ENCODE measurements at regions not wholly inside any gene's neighbourhood (a gene's known extent, or its start where the extent isn't known, plus 50 kb on each side); places are given as distances from the start of the nearest gene placed in this dataset.

DNA sequence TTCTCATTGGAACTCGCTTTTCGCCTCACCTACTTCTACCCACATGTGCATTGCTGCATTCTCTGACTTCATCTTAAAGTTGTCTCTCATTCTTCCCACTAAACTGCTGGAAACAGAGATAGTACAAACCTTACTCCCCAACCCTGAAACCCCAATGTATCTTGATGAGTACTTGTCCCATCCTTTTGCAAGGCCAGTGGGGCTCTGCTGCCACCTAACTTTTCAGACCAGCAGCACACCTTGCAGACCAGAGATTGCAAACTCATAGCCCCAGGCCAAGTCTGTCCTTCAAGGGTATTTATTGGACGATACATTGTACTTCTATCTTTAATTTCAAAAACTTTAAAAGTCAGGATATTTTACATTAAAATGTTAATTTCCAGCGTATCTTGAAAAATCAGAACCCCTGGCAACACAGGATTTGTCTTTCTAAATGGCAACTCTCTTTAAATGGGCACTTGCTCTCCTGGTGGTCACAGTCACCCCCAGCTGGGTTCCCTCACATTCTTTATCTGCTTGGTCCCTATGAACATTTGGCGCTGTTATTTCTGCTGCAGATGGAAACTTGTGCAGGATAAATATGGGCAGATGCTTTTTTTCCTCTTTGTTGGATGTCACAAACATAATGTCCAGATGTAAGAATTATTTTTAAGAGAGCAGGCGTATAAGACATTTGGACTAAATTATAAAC lies 83.9 kb downstream of the SOD2 start:
- H3K27ac ChIP-seq, result no peak overlapping the region
- H3K27me3 ChIP-seq, result no peaks in the 10 kb centered on the region
- no peak overlapping the region for H3K4me3 ChIP-seq
- H3K9me3 ChIP-seq (replicated peaks), result no peaks in the 10 kb centered on the region
- H3K36me3 ChIP-seq, result no peaks in the 10 kb centered on the region
- peak; percentile 31 to 46 for DNase-seq
- H3K4me1 ChIP-seq, result no peaks in the 10 kb centered on the region

- DNase-seq, result no peak
- H3K36me3 ChIP-seq, result no peaks in the 10 kb centered on the region
- no peak overlapping the region for H3K4me3 ChIP-seq
- H3K27ac ChIP-seq, result no peak overlapping the region
- no peaks in the 10 kb centered on the region for H3K9me3 ChIP-seq (replicated peaks)
- H3K27me3 ChIP-seq, result no peaks in the 10 kb centered on the region
- no peaks in the 10 kb centered on the region for H3K4me1 ChIP-seq
Observed at GRCh38 chr6:159606786-159607185, 86.3 kb downstream of the SOD2 start.

DNA sequence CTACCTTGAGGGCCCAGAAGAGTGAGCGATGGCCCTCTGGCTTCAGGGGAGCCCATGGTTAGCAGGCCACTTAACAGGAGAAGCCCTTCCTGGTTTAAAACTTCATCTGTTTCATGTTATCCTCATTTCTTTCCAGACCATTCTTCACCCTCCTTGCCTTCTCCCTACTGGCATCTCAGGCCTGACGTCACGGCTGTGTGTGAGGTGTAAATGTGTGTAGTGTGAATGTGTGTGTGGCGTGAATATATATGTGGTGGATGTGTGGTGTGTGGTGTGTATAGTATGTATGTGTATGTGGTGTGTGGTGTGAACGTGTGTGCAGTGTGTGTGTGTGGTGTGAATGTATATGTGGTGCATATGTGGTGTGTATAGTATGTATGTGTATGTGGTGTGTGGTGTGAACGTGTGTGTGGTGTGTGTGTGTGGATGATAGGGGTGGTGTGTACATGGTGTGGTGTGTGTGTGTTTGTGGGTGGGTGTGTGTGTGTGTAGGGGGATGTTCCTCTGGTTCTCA lies 88.5 kb downstream of the SOD2 start:
- no peaks in the 10 kb centered on the region for H3K27me3 ChIP-seq
- H3K9me3 ChIP-seq (replicated peaks), result no peaks in the 10 kb centered on the region
- no peak overlapping the region for H3K4me3 ChIP-seq
- H3K4me1 ChIP-seq, result no peaks in the 10 kb centered on the region
- H3K27ac ChIP-seq, result no peak overlapping the region
- no peaks in the 10 kb centered on the region for H3K36me3 ChIP-seq
- DNase-seq, result no peak

DNA sequence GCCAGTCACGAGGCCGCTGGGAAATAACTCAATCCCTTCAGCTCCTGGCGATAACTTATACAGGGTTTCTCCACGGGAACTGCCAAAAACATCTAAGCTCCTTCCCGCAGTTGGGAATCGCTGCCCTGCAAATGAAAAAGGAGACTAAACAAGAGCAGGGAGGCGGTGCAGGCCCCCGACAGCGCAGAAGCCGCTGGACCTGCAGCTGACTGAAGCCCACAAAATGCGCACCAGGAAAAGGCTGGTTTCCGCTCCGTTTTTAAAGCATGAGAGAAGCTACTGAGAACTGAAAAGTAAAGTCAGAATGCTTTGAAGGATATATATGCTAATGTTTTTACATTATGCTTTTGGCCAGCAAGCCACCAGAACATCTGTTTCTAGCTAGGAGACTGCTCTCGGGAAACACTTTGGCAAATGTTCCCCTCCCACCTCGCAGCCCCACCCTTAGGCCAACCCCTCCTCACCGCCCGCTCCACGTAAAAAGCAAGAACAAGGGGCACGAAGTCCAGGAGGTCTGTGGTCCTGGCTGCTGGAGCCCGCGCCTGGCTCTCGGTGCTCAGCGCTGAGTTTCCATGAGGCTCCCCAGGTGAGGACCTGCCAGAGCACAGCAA lies 90.5 kb downstream of the SOD2 start:
- Histone ChIP-seq H3K9me3 (replicated peaks) (no peaks in the 10 kb centered on the region), H3K4me3 (no peak overlapping the region), H3K4me1 (no peaks in the 10 kb centered on the region), H3K27me3 (no peaks in the 10 kb centered on the region), H3K36me3 (no peaks in the 10 kb centered on the region), H3K27ac (no peak overlapping the region)
- DNase-seq, result no peak

GRCh38 chr6:159601211-159601610 lies 91.8 kb downstream of the SOD2 start:
- H3K27me3 ChIP-seq, result no peaks in the 10 kb centered on the region
- no peak overlapping the region for H3K4me3 ChIP-seq
- H3K27ac ChIP-seq, result no peak overlapping the region
- no peak for DNase-seq
- no peaks in the 10 kb centered on the region for H3K4me1 ChIP-seq
- H3K36me3 ChIP-seq, result no peaks in the 10 kb centered on the region
- H3K9me3 ChIP-seq (replicated peaks), result no peaks in the 10 kb centered on the region

GRCh38 chr6:159595173-159595572 lies 97.9 kb downstream of the SOD2 start:
- Histone ChIP-seq H3K4me3 (no peak overlapping the region), H3K9me3 (replicated peaks) (no peaks in the 10 kb centered on the region), H3K4me1 (peaks cover 22% of the 10 kb centered on the region), H3K36me3 (no peaks in the 10 kb centered on the region), H3K27me3 (no peaks in the 10 kb centered on the region), H3K27ac (peak overlapping the region; percentile 92)
- DNase-seq, result peak in 1 of 2 experiments; percentile 44

DNA sequence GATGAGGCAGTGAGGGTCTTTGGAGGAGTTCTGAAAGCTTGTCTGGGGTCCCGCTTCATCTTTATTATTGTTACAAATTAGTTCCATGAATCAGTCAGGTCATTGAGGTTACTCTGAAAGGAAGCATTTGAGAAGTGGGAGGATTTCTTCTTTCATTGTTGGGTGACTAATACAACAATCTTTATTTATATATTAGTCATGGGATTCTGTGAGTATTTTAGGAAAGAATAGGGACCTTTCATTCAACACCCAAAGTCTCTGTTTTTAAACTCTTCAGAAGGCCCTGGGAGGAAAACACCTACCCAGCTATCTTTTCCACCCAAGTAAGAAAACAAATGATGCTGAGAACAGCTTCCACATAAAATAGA lies 98.3 kb downstream of the SOD2 start:
- Histone ChIP-seq H3K27me3 (no peaks in the 10 kb centered on the region), H3K4me3 (peak overlapping the region; percentile 16; the same call in 1 of the 2 replicates), H3K36me3 (no peaks in the 10 kb centered on the region), H3K27ac (peak overlapping the region; percentile 92), H3K4me1 (peaks cover 22% of the 10 kb centered on the region), H3K9me3 (replicated peaks) (no peaks in the 10 kb centered on the region)
- no peak for DNase-seq

- H3K9me3 ChIP-seq (replicated peaks), result no peaks in the 10 kb centered on the region
- no peaks in the 10 kb centered on the region for H3K27me3 ChIP-seq
- H3K36me3 ChIP-seq, result no peaks in the 10 kb centered on the region
- H3K4me1 ChIP-seq, result peaks cover 22% of the 10 kb centered on the region
- peak overlapping the region; percentile 16; the same call in 1 of the 2 replicates for H3K4me3 ChIP-seq
- peak; percentile 51 to 71 for DNase-seq
- peak overlapping the region; percentile 92 for H3K27ac ChIP-seq
Observed at GRCh38 chr6:159594106-159594749, 98.8 kb downstream of the SOD2 start.

GRCh38 chr6:159590835-159591234 lies 102.2 kb downstream of the SOD2 start:
- H3K27me3 ChIP-seq, result no peaks in the 10 kb centered on the region
- no peak overlapping the region for H3K27ac ChIP-seq
- no peak for DNase-seq
- no peak overlapping the region for H3K4me3 ChIP-seq
- no peaks in the 10 kb centered on the region for H3K36me3 ChIP-seq
- no peaks in the 10 kb centered on the region for H3K9me3 ChIP-seq (replicated peaks)
- peaks cover 22% of the 10 kb centered on the region for H3K4me1 ChIP-seq

DNA sequence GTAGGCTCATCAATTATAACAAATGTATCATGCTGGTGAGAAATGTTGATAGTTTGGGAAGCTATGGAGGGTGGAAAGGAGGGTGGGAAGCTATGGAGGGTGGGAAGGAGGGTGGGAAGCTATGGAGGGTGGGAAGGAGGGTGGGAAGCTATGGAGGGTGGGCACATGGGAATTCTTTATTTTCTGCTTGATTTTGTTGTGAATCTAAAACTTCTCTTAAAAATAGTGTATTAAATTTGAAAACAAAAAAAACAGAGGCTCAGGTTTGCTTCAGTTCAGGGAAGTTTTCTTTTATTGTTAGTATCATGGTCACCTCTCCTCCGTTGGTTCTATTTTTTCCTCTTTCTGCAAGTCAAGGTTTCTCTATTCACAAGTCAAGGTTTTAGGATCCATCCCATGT lies 106.4 kb downstream of the SOD2 start:
- H3K4me1 ChIP-seq, result no peaks in the 10 kb centered on the region
- no peaks in the 10 kb centered on the region for H3K9me3 ChIP-seq (replicated peaks)
- H3K36me3 ChIP-seq, result no peaks in the 10 kb centered on the region
- H3K27me3 ChIP-seq, result no peaks in the 10 kb centered on the region
- H3K4me3 ChIP-seq, result no peak overlapping the region
- DNase-seq, result no peak
- H3K27ac ChIP-seq, result no peak overlapping the region

- H3K9me3 ChIP-seq (replicated peaks), result no peaks in the 10 kb centered on the region
- H3K27me3 ChIP-seq, result no peaks in the 10 kb centered on the region
- H3K4me1 ChIP-seq, result no peaks in the 10 kb centered on the region
- no peak overlapping the region for H3K4me3 ChIP-seq
- H3K36me3 ChIP-seq, result no peaks in the 10 kb centered on the region
- H3K27ac ChIP-seq, result no peak overlapping the region
- DNase-seq, result no peak
Observed at GRCh38 chr6:159582736-159583135, 110.3 kb downstream of the SOD2 start.

DNA sequence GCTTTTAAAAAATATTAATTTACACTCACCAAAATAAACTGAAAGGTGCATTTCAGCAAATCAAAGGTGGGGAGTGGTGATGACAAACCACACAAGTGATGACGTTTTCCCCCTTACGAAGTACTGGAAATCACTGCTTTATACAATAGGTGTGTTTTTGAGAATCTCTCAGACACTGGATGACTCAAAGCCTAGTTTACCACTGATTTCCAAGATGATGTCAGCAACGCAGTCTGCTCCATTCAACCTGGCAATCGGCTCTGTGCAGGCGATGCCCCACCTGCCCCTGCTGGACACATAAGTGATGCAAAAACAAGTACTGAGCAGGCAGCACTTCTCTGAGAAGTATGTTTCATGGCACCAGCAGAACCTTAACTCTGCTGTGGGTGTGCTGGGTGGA lies 114.4 kb downstream of the SOD2 start:
- Histone ChIP-seq H3K27ac (no peak overlapping the region), H3K27me3 (no peaks in the 10 kb centered on the region), H3K36me3 (no peaks in the 10 kb centered on the region), H3K4me1 (no peaks in the 10 kb centered on the region), H3K9me3 (replicated peaks) (no peaks in the 10 kb centered on the region), H3K4me3 (no peak overlapping the region)
- DNase-seq, result no peak

- Histone ChIP-seq H3K27me3 (no peaks in the 10 kb centered on the region), H3K4me3 (no peak overlapping the region), H3K27ac (no peak overlapping the region), H3K4me1 (no peaks in the 10 kb centered on the region), H3K9me3 (replicated peaks) (no peaks in the 10 kb centered on the region), H3K36me3 (no peaks in the 10 kb centered on the region)
- DNase-seq, result no peak
Observed at GRCh38 chr6:159577564-159577963, 115.5 kb downstream of the SOD2 start.

- no peaks in the 10 kb centered on the region for H3K4me1 ChIP-seq
- H3K36me3 ChIP-seq, result no peaks in the 10 kb centered on the region
- H3K27ac ChIP-seq, result no peak overlapping the region
- H3K9me3 ChIP-seq (replicated peaks), result no peaks in the 10 kb centered on the region
- DNase-seq, result no peak
- H3K27me3 ChIP-seq, result no peaks in the 10 kb centered on the region
- no peak overlapping the region for H3K4me3 ChIP-seq
Observed at GRCh38 chr6:159572439-159573110, 120.5 kb downstream of the SOD2 start.

DNA sequence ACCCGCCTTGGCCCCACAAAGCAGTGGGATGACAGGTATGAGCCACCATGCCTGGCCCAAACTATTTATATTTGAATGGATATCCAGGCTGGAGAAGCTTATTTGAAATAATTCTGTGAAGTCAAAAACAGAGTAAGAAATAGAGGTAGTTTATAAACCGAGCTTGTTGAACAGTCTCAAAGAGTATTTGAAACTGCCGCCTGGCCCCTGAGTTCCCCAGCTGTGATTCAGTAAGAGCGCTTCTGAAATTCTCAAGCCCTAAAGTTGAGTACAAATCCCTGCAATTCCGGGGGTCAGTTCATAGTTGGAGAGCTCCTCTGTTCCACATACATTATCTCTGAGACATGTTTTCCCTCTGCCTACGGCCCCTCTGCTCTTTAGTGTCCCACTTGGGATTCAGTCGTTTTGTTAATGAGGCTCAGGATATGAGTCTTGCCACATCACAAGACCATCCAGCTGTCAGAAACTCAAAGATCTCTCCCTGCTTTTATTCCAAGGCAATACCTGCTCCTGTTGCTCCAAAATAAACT lies 127.8 kb downstream of the SOD2 start:
- H3K4me3 ChIP-seq, result no peak overlapping the region
- no peaks in the 10 kb centered on the region for H3K4me1 ChIP-seq
- no peak for DNase-seq
- H3K9me3 ChIP-seq (replicated peaks), result no peaks in the 10 kb centered on the region
- no peak overlapping the region for H3K27ac ChIP-seq
- H3K27me3 ChIP-seq, result no peaks in the 10 kb centered on the region
- no peaks in the 10 kb centered on the region for H3K36me3 ChIP-seq
